Vagina (tissue), 2 donors: ENCODE measurements at regions not wholly inside any gene's neighbourhood (a gene's known extent, or its start where the extent isn't known, plus 50 kb on each side); places are given as distances from the start of the nearest gene placed in this dataset.

ENCODE experiments used
- DNase-seq, 2 donors: peaks; one replicate each; pipeline ENCODE4 v3.0.0-alpha.2; 2017; ENCODE audit errors: extremely low spot score in 2 of 2
- H3K27ac ChIP-seq: fragments of 200-600 bp; sonication (generic); one replicate; pipeline ENCODE4 v1.5.1; 2019
- H3K27me3 ChIP-seq: fragments of 200-600 bp; sonication (generic); one replicate; pipeline ENCODE4 v1.5.1; 2019
- H3K36me3 ChIP-seq, 2 donors: fragments of 200-600 bp; sonication (generic); one replicate each; pipeline ENCODE4 v1.5.1; 2017 to 2019
- H3K4me1 ChIP-seq: fragments of 200-600 bp; sonication (generic); one replicate; pipeline ENCODE4 v1.5.1; 2019
- H3K4me3 ChIP-seq, 2 donors: fragments of 200-600 bp; sonication (generic); 1 replicate in 1 of 2; 2 replicates in 1 of 2; pipeline ENCODE4 v1.5.1; 2016 to 2019
- H3K9me3 ChIP-seq: fragments of 200-600 bp; sonication (generic); one replicate; pipeline ENCODE4 v1.5.1; 2019
- POLR2A ChIP-seq, 2 donors: fragments of 450-650 bp; IDR thresholded peaks; one replicate each; pipeline ENCODE4 v1.6.1; 2017; ENCODE audit warnings: antibody characterized with exemption in 2 of 2, mild to moderate bottlenecking in 2 of 2, moderate library complexity in 2 of 2
- POLR2AphosphoS5 ChIP-seq, 2 donors: sonication (generic); formaldehyde crosslinking; IDR thresholded peaks; one replicate each; pipeline ENCODE4 v1.9.0; 2017; ENCODE audit warnings: antibody characterized with exemption in 2 of 2, mild to moderate bottlenecking in 2 of 2, low read depth in 1 of 2; ENCODE audit not compliant: insufficient read depth in 1 of 2
- intact Hi-C: fragments of 100-400 bp; cut with DNase I; formaldehyde crosslinking; loops from one replicate; pipeline ENCODE4 v1.15.1; 2023
- TF ChIP-seq, protein P1 (sequence below), 3 experiments: fragments of 450-650 bp in 2 of 3; fragments of 200-600 bp in 1 of 3; sonication (generic) in 1 of 3; IDR thresholded peaks; one replicate each; pipeline ENCODE4 v1.5.1; 2017 to 2019; ENCODE audit warnings: antibody characterized with exemption in 3 of 3, mild to moderate bottlenecking in 2 of 3, moderate library complexity in 2 of 3

DNA sequence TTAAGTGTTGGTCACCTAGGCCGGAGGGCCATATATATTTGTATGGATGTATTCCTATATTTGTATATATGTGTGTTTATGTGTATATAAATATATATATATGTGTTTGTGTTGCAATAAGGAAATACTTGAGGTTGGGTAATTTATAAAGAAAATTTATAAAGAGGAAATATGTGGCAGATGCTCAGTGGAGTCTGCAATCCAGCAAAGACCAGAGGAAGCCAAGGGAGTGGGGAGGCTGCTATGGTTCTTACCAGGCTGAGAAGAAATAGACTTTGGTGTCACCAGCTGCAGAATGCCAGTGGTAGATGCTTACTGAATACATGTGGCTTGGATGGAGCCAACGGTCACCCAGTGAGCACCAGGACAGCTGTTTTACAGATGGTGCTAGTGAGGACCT is 97.4 kb upstream of the ELOVL5 start:
- H3K36me3 ChIP-seq: no peaks in the 10 kb centered on the region
- TF ChIP-seq POLR2A (IDR thresholded peaks at IDR 0.05) (no peak), POLR2AphosphoS5 (IDR thresholded peaks at IDR 0.05; ENCODE audit: insufficient read depth in 1 of 2, low read depth in 1 of 2) (no peak)
- TF ChIP-seq, protein P1, sequence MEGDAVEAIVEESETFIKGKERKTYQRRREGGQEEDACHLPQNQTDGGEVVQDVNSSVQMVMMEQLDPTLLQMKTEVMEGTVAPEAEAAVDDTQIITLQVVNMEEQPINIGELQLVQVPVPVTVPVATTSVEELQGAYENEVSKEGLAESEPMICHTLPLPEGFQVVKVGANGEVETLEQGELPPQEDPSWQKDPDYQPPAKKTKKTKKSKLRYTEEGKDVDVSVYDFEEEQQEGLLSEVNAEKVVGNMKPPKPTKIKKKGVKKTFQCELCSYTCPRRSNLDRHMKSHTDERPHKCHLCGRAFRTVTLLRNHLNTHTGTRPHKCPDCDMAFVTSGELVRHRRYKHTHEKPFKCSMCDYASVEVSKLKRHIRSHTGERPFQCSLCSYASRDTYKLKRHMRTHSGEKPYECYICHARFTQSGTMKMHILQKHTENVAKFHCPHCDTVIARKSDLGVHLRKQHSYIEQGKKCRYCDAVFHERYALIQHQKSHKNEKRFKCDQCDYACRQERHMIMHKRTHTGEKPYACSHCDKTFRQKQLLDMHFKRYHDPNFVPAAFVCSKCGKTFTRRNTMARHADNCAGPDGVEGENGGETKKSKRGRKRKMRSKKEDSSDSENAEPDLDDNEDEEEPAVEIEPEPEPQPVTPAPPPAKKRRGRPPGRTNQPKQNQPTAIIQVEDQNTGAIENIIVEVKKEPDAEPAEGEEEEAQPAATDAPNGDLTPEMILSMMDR (IDR thresholded peaks at IDR 0.05): no peak
- no peak for DNase-seq
- H3K27ac ChIP-seq: no peak overlapping the region
- no peaks in the 10 kb centered on the region for H3K9me3 ChIP-seq
- H3K4me3 ChIP-seq: no peak overlapping the region
- no peaks in the 10 kb centered on the region for H3K4me1 ChIP-seq
- intact Hi-C loops: no loop called here
- no peaks in the 10 kb centered on the region for H3K27me3 ChIP-seq

- TF ChIP-seq, protein P1 (IDR thresholded peaks at IDR 0.05): no peak
- no peak for TF ChIP-seq POLR2A (IDR thresholded peaks at IDR 0.05)
- no peak for TF ChIP-seq POLR2AphosphoS5 (IDR thresholded peaks at IDR 0.05; ENCODE audit: insufficient read depth in 1 of 2, low read depth in 1 of 2)
- intact Hi-C loops: no loop called here
- Histone ChIP-seq H3K4me1 (peaks cover under 1% of the 10 kb centered on the region), H3K4me3 (no peak overlapping the region), H3K27ac (no peak overlapping the region), H3K27me3 (no peaks in the 10 kb centered on the region), H3K36me3 (no peaks in the 10 kb centered on the region), H3K9me3 (no peaks in the 10 kb centered on the region)
- no peak for DNase-seq
Observed at GRCh38 chr6:53441761-53442160, 93.0 kb upstream of the ELOVL5 start.

DNA sequence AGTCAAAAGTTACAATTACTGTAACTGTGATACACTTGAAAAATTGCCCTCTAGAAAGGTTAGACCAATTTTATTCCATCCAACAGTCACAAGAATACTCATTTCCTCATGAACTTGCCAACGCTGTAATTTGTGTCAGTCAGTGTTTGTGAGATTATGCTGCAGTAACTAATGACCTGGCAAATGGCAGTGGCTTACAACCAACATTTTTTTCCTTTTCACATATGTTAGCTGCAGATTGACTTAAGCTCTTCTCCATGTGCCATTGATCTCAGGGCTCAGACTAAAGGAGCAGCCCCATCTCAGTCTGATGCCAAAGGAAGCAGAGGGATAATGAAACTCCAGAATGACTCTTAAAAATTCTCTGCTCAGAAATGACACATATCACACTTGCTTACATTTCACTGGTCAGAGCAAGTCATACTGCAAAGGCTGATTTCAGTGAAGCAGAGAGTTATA is 92.3 kb upstream of the ELOVL5 start:
- H3K27me3 ChIP-seq: no peaks in the 10 kb centered on the region
- H3K27ac ChIP-seq: no peak overlapping the region
- TF ChIP-seq POLR2A (IDR thresholded peaks at IDR 0.05) (no peak), POLR2AphosphoS5 (IDR thresholded peaks at IDR 0.05; ENCODE audit: insufficient read depth in 1 of 2, low read depth in 1 of 2) (no peak)
- TF ChIP-seq, protein P1 (IDR thresholded peaks at IDR 0.05): no peak
- intact Hi-C loops: no loop called here
- DNase-seq: no peak
- H3K9me3 ChIP-seq: no peaks in the 10 kb centered on the region
- no peak overlapping the region for H3K4me3 ChIP-seq
- no peaks in the 10 kb centered on the region for H3K36me3 ChIP-seq
- peaks cover 5% of the 10 kb centered on the region for H3K4me1 ChIP-seq

GRCh38 chr6:53440336-53440945 is 91.7 kb upstream of the ELOVL5 start:
- H3K4me1 ChIP-seq: peaks cover 5% of the 10 kb centered on the region
- intact Hi-C loops: no loop called here
- no peaks in the 10 kb centered on the region for H3K36me3 ChIP-seq
- H3K27ac ChIP-seq: no peak overlapping the region
- no peaks in the 10 kb centered on the region for H3K27me3 ChIP-seq
- no peaks in the 10 kb centered on the region for H3K9me3 ChIP-seq
- TF ChIP-seq POLR2AphosphoS5 (IDR thresholded peaks at IDR 0.05; ENCODE audit: insufficient read depth in 1 of 2, low read depth in 1 of 2) (no peak), POLR2A (IDR thresholded peaks at IDR 0.05) (no peak)
- TF ChIP-seq, protein P1 (IDR thresholded peaks at IDR 0.05): no peak
- no peak for DNase-seq
- H3K4me3 ChIP-seq: no peak overlapping the region

GRCh38 chr6:53439556-53439955 is 90.8 kb upstream of the ELOVL5 start:
- intact Hi-C loops: no loop called here

More at GRCh38 chr6:53439556-53439955, 90.8 kb upstream of the ELOVL5 start:
- Histone ChIP-seq H3K9me3 (no peaks in the 10 kb centered on the region), H3K4me3 (no peak overlapping the region), H3K36me3 (no peaks in the 10 kb centered on the region), H3K27me3 (no peaks in the 10 kb centered on the region), H3K4me1 (peaks cover 5% of the 10 kb centered on the region), H3K27ac (no peak overlapping the region)
- DNase-seq: no peak
- TF ChIP-seq POLR2AphosphoS5 (IDR thresholded peaks at IDR 0.05; ENCODE audit: insufficient read depth in 1 of 2, low read depth in 1 of 2) (no peak), POLR2A (IDR thresholded peaks at IDR 0.05) (no peak)
- TF ChIP-seq, protein P1 (IDR thresholded peaks at IDR 0.05): no peak
